DMS53 treated with DMSO at 0.1 percent for 48 hours (cell line): ENCODE measurements at regions not wholly inside any gene's neighbourhood (a gene's known extent, or its start where the extent isn't known, plus 50 kb on each side); places are given as distances from the start of the nearest gene placed in this dataset.
A peak's percentile ranks its signal among the peaks of the same experiment; 100 is the strongest.

Experiments
- DNase-seq: peaks from one replicate; lab custom pipeline; 2025; ENCODE audit not compliant: unreplicated experiment; lab: John Stamatoyannopoulos, UW

GRCh38 chr2:217691516-217691915 is 311.3 kb downstream of the TNS1 start:
- DNase-seq = no peak

GRCh38 chr2:217689053-217689452 is 313.7 kb downstream of the TNS1 start:
- DNase-seq = no peak

GRCh38 chr2:217688494-217688893 is 314.3 kb downstream of the TNS1 start:
- DNase-seq = no peak

GRCh38 chr2:217687771-217688170 is 315.0 kb downstream of the TNS1 start:
- DNase-seq = no peak

GRCh38 chr2:217685255-217685605 is 317.6 kb downstream of the TNS1 start:
- peak; percentile 54 for DNase-seq

- DNase-seq = no peak
Observed at GRCh38 chr2:217684431-217685254, 318.2 kb downstream of the TNS1 start.

- no peak for DNase-seq
Observed at GRCh38 chr2:217683106-217683870, 319.5 kb downstream of the TNS1 start.

GRCh38 chr2:217681791-217682190 is 321.0 kb downstream of the TNS1 start:
- no peak for DNase-seq

GRCh38 chr2:217680381-217680780 is 322.4 kb downstream of the TNS1 start:
- no peak for DNase-seq

- no peak for DNase-seq
Observed at GRCh38 chr2:217673627-217674026, 329.2 kb downstream of the TNS1 start.

- peak; percentile 80 for DNase-seq
Observed at GRCh38 chr2:217672472-217672871, 330.3 kb downstream of the TNS1 start.

GRCh38 chr2:217671871-217672270 is 330.9 kb downstream of the TNS1 start:
- DNase-seq = no peak

GRCh38 chr2:217671075-217671474 is 331.7 kb downstream of the TNS1 start:
- DNase-seq = no peak

- no peak for DNase-seq
Observed at GRCh38 chr2:217669831-217670230, 333.0 kb downstream of the TNS1 start.

GRCh38 chr2:217667512-217667911 is 335.3 kb downstream of the TNS1 start:
- DNase-seq = no peak

- no peak for DNase-seq
Observed at GRCh38 chr2:217667035-217667434, 335.8 kb downstream of the TNS1 start.

GRCh38 chr2:217666338-217666737 is 336.5 kb downstream of the TNS1 start:
- DNase-seq = no peak

GRCh38 chr2:217664761-217665160 is 338.0 kb downstream of the TNS1 start:
- DNase-seq = no peak

- DNase-seq = no peak
Observed at GRCh38 chr2:217662984-217663602, 339.7 kb downstream of the TNS1 start.

GRCh38 chr2:217661378-217661777 is 341.4 kb downstream of the TNS1 start:
- DNase-seq = no peak

- no peak for DNase-seq
Observed at GRCh38 chr2:217660423-217660822, 342.4 kb downstream of the TNS1 start.

- no peak for DNase-seq
Observed at GRCh38 chr2:217658806-217659205, 344.0 kb downstream of the TNS1 start.
